ENCODE measurements at regions not wholly inside any gene's neighbourhood (a gene's known extent, or its start where the extent isn't known, plus 50 kb on each side); places are given as distances from the start of the nearest gene placed in this dataset.

GRCh38 chr6:21712213-21712612, 118.7 kb downstream of the SOX4 start:
- Histone ChIP-seq H3K9me3 (ENCODE audit: low read length) (no peaks in the 10 kb centered on the region), H3K4me2 (ENCODE audit: low read length) (no peak overlapping the region), H3K79me2 (ENCODE audit: insufficient read depth, low read depth, low read length) (no peaks in the 10 kb centered on the region), H2AFZ (ENCODE audit: low read length) (no peak overlapping the region), H3K4me3 (ENCODE audit: low read depth, low read length, poor library complexity, severe bottlenecking) (no peak overlapping the region), H3K27ac (ENCODE audit: low read depth, low read length, poor library complexity, severe bottlenecking) (no peak overlapping the region), H3K36me3 (ENCODE audit: insufficient read depth, low read length) (no peaks in the 10 kb centered on the region), H3K9me2 (ENCODE audit: insufficient read depth, low read length) (no peaks in the 10 kb centered on the region), H3K4me1 (ENCODE audit: insufficient read depth, low read length, poor library complexity, severe bottlenecking) (peaks cover 4% of the 10 kb centered on the region), H4K20me1 (ENCODE audit: insufficient read depth, low read length) (no peaks in the 10 kb centered on the region)
- ChIA-PET POLR2A (interaction anchor here (0.6 to 1.5 kb wide), 2 partner anchors 12 to 60 kb away, joined by 3 to 6 read pairs; no protein-coding TSS in a partner anchor), CTCF (ENCODE audit: unreplicated experiment) (no interaction called here)
- no peak for TF ChIP-seq CTCF (conservative IDR thresholded peaks at IDR 0.05; ENCODE audit: low read length)
- TF ChIP-seq EZH2phosphoT487 (IDR thresholded peaks at IDR 0.05; ENCODE audit: borderline replicate concordance, low read depth, low read length) = no peak
- intact Hi-C loops (cut with micrococcal nuclease; ENCODE audit: unreplicated experiment) = no loop called here
- BruUV-seq (replicated peaks) = no TSS peak
- no peak for DNase-seq (ENCODE audit: low spot score)

GRCh38 chr6:21713481-21713880, 119.9 kb downstream of the SOX4 start:
- no peak overlapping the region for H3K4me2 ChIP-seq (ENCODE audit: low read length)
- H4K20me1 ChIP-seq (ENCODE audit: insufficient read depth, low read length) = no peaks in the 10 kb centered on the region
- no peak overlapping the region for H3K27ac ChIP-seq (ENCODE audit: low read depth, low read length, poor library complexity, severe bottlenecking)
- H3K36me3 ChIP-seq (ENCODE audit: insufficient read depth, low read length) = no peaks in the 10 kb centered on the region
- no peak overlapping the region for H2AFZ ChIP-seq (ENCODE audit: low read length)
- intact Hi-C loops (cut with micrococcal nuclease; ENCODE audit: unreplicated experiment) = no loop called here
- no peaks in the 10 kb centered on the region for H3K79me2 ChIP-seq (ENCODE audit: insufficient read depth, low read depth, low read length)
- BruUV-seq (replicated peaks) = no TSS peak
- TF ChIP-seq CTCF (conservative IDR thresholded peaks at IDR 0.05; ENCODE audit: low read length) = no peak
- no peak for TF ChIP-seq EZH2phosphoT487 (IDR thresholded peaks at IDR 0.05; ENCODE audit: borderline replicate concordance, low read depth, low read length)
- no peak for DNase-seq (ENCODE audit: low spot score)
- no peaks in the 10 kb centered on the region for H3K4me1 ChIP-seq (ENCODE audit: insufficient read depth, low read length, poor library complexity, severe bottlenecking)
- H3K9me2 ChIP-seq (ENCODE audit: insufficient read depth, low read length) = no peaks in the 10 kb centered on the region
- ChIA-PET POLR2A (no interaction called here), CTCF (ENCODE audit: unreplicated experiment) (no interaction called here)
- no peak overlapping the region for H3K4me3 ChIP-seq (ENCODE audit: low read depth, low read length, poor library complexity, severe bottlenecking)
- H3K9me3 ChIP-seq (ENCODE audit: low read length) = no peaks in the 10 kb centered on the region

GRCh38 chr6:21715180-21715579, 121.6 kb downstream of the SOX4 start:
- Histone ChIP-seq H3K4me3 (ENCODE audit: low read depth, low read length, poor library complexity, severe bottlenecking) (no peak overlapping the region), H3K9me2 (ENCODE audit: insufficient read depth, low read length) (no peaks in the 10 kb centered on the region), H3K27ac (ENCODE audit: low read depth, low read length, poor library complexity, severe bottlenecking) (no peak overlapping the region), H3K4me2 (ENCODE audit: low read length) (no peak overlapping the region), H3K4me1 (ENCODE audit: insufficient read depth, low read length, poor library complexity, severe bottlenecking) (no peaks in the 10 kb centered on the region), H3K9me3 (ENCODE audit: low read length) (no peaks in the 10 kb centered on the region), H3K36me3 (ENCODE audit: insufficient read depth, low read length) (no peaks in the 10 kb centered on the region), H2AFZ (ENCODE audit: low read length) (no peak overlapping the region), H3K79me2 (ENCODE audit: insufficient read depth, low read depth, low read length) (no peaks in the 10 kb centered on the region), H4K20me1 (ENCODE audit: insufficient read depth, low read length) (no peaks in the 10 kb centered on the region)
- CTCF ChIA-PET (ENCODE audit: unreplicated experiment) = no interaction called here
- intact Hi-C loops (cut with micrococcal nuclease; ENCODE audit: unreplicated experiment) = no loop called here
- POLR2A ChIA-PET = interaction anchor here (0.7 kb wide), 1 partner anchor 513 kb away, joined by 6 read pairs; no protein-coding TSS in a partner anchor
- BruUV-seq (replicated peaks) = no TSS peak
- no peak for DNase-seq (ENCODE audit: low spot score)
- TF ChIP-seq EZH2phosphoT487 (IDR thresholded peaks at IDR 0.05; ENCODE audit: borderline replicate concordance, low read depth, low read length) (no peak), CTCF (conservative IDR thresholded peaks at IDR 0.05; ENCODE audit: low read length) (no peak)
